CD4-positive, alpha-beta T cell treated with Interleukin-6 for 4 hours (primary cell): ENCODE measurements at regions not wholly inside any gene's neighbourhood (a gene's known extent, or its start where the extent isn't known, plus 50 kb on each side); places are given as distances from the start of the nearest gene placed in this dataset.
A peak's percentile ranks its signal among the peaks of the same experiment; 100 is the strongest.

Source experiments
- DNase-seq: peaks from one replicate; pipeline ENCODE4 v3.0.0-alpha.2; 2020; ENCODE audit warnings: mixed read lengths

- DNase-seq: no peak
These were observed 856.1 kb upstream of the ID2 start for GRCh38 chr2:7825591-7826312.

GRCh38 chr2:7826656-7827055 is 855.2 kb upstream of the ID2 start:
- DNase-seq: no peak

- no peak for DNase-seq
These were observed 852.6 kb upstream of the ID2 start for GRCh38 chr2:7829241-7829640.

GRCh38 chr2:7830616-7831015 is 851.2 kb upstream of the ID2 start:
- no peak for DNase-seq

GRCh38 chr2:7835151-7835550 is 846.7 kb upstream of the ID2 start:
- DNase-seq: no peak

GRCh38 chr2:7835693-7836680 is 845.9 kb upstream of the ID2 start:
- peak; percentile 11 for DNase-seq

- no peak for DNase-seq
These were observed 844.6 kb upstream of the ID2 start for GRCh38 chr2:7837237-7837760.

- no peak for DNase-seq
These were observed 843.2 kb upstream of the ID2 start for GRCh38 chr2:7838669-7839068.

GRCh38 chr2:7840651-7841380 is 841.0 kb upstream of the ID2 start:
- DNase-seq: no peak

- no peak for DNase-seq
These were observed 840.1 kb upstream of the ID2 start for GRCh38 chr2:7841751-7842150.

GRCh38 chr2:7844414-7844965 is 837.4 kb upstream of the ID2 start:
- no peak for DNase-seq

- no peak for DNase-seq
These were observed 836.5 kb upstream of the ID2 start for GRCh38 chr2:7845332-7845731.

- no peak for DNase-seq
These were observed 835.2 kb upstream of the ID2 start for GRCh38 chr2:7846607-7847006.

- DNase-seq: no peak
These were observed 834.5 kb upstream of the ID2 start for GRCh38 chr2:7847321-7847720.

- no peak for DNase-seq
These were observed 832.8 kb upstream of the ID2 start for GRCh38 chr2:7849027-7849426.

GRCh38 chr2:7849531-7849930 is 832.3 kb upstream of the ID2 start:
- no peak for DNase-seq

- no peak for DNase-seq
These were observed 829.3 kb upstream of the ID2 start for GRCh38 chr2:7852546-7852945.

- no peak for DNase-seq
These were observed 824.0 kb upstream of the ID2 start for GRCh38 chr2:7857904-7858303.

- DNase-seq: no peak
These were observed 823.2 kb upstream of the ID2 start for GRCh38 chr2:7858624-7859023.

- DNase-seq: no peak
These were observed 821.2 kb upstream of the ID2 start for GRCh38 chr2:7860693-7861092.

- no peak for DNase-seq
These were observed 819.8 kb upstream of the ID2 start for GRCh38 chr2:7861910-7862702.

- no peak for DNase-seq
These were observed 815.8 kb upstream of the ID2 start for GRCh38 chr2:7866104-7866503.
